PC-3 (cell line): ENCODE measurements at regions not wholly inside any gene's neighbourhood (a gene's known extent, or its start where the extent isn't known, plus 50 kb on each side); places are given as distances from the start of the nearest gene placed in this dataset.

Source experiments
- ATAC-seq: fragments of 200-7000 bp; cut with Tn5 transposase; 2 replicates; pipeline ENCODE4 v1.9.1; 2020; ENCODE audit warnings: mild to moderate bottlenecking, moderate library complexity
- BruUV-seq: library from RNA; stranded (reverse); fragments of 400-500 nt; replicated peaks from 2 replicates; lab custom pipeline; 2021; lab: Mats Ljungman, UMichigan
- CTCF ChIA-PET: fragments of 300-600 bp; sonication (Branson Sonifier 250); formaldehyde crosslinking; loops from one replicate; lab custom pipeline; 2022; ENCODE audit warnings: antibody characterized with exemption; lab: Charles Lee
- POLR2A ChIA-PET: fragments of 300-600 bp; sonication (Branson Sonifier 250); formaldehyde crosslinking; loops from one replicate; lab custom pipeline; 2022; ENCODE audit warnings: antibody characterized with exemption; ENCODE audit not compliant: unreplicated experiment; lab: Charles Lee
- DNase-seq: peaks from one replicate; pipeline ENCODE4 v3.0.0-alpha.2; 2015
- H2AFZ ChIP-seq: fragments of 300-600 bp; sonication (generic); 2 replicates; pipeline ENCODE4 v1.6.0; 2016; ENCODE audit warnings: antibody characterized with exemption, low read length
- H3F3A ChIP-seq: fragments of 300-600 bp; sonication (generic); one replicate; pipeline ENCODE4 v1.6.0; 2017; ENCODE audit warnings: antibody characterized with exemption, low read length, control low read depth, mild to moderate bottlenecking; ENCODE audit not compliant: unreplicated experiment
- H3K27ac ChIP-seq: fragments of 300-600 bp; sonication (generic); 2 replicates; pipeline ENCODE4 v1.5.1; 2016; ENCODE audit warnings: mild to moderate bottlenecking, low read length
- H3K27me3 ChIP-seq: fragments of 300-600 bp; sonication (generic); 2 replicates; pipeline ENCODE4 v1.6.1; 2016; ENCODE audit warnings: low read length, mixed read lengths
- H3K36me3 ChIP-seq: fragments of 300-600 bp; sonication (generic); 2 replicates; pipeline ENCODE4 v1.6.1; 2016; ENCODE audit warnings: low read depth, mixed run types, low read length, mixed read lengths
- H3K4me1 ChIP-seq: fragments of 300-600 bp; sonication (generic); 2 replicates; pipeline ENCODE4 v1.5.1; 2016; ENCODE audit warnings: low read length; ENCODE audit not compliant: insufficient read depth
- H3K4me2 ChIP-seq: fragments of 300-600 bp; sonication (generic); 2 replicates; pipeline ENCODE4 v1.6.0; 2016; ENCODE audit warnings: low read length
- H3K4me3 ChIP-seq: fragments of 300-600 bp; sonication (generic); 2 replicates; pipeline ENCODE4 v1.5.1; 2016; ENCODE audit warnings: mild to moderate bottlenecking, low read length, mixed read lengths
- H3K79me2 ChIP-seq: fragments of 300-600 bp; sonication (generic); 2 replicates; pipeline ENCODE4 v1.6.1; 2017; ENCODE audit warnings: low read length, mixed read lengths
- H3K9ac ChIP-seq: fragments of 300-600 bp; sonication (generic); 2 replicates; pipeline ENCODE4 v1.6.0; 2016; ENCODE audit warnings: mild to moderate bottlenecking, low read length
- H3K9me2 ChIP-seq: fragments of 300-600 bp; sonication (generic); replicated peaks from 2 replicates; pipeline ENCODE4 v1.6.1; 2016; ENCODE audit warnings: mixed run types, low read length, mixed read lengths
- H3K9me3 ChIP-seq: fragments of 300-600 bp; sonication (generic); 2 replicates; pipeline ENCODE4 v1.6.1; 2016; ENCODE audit warnings: low read length, mixed read lengths
- H4K20me1 ChIP-seq: fragments of 300-600 bp; sonication (generic); 2 replicates; pipeline ENCODE4 v1.6.1; 2016; ENCODE audit warnings: low read length, mixed read lengths
- EZH2 ChIP-seq: fragments of 300-600 bp; sonication (generic); IDR thresholded peaks from one replicate; pipeline ENCODE4 v1.6.1; 2017; ENCODE audit warnings: antibody characterized with exemption, mild to moderate bottlenecking, low read length; ENCODE audit not compliant: unreplicated experiment
- EZH2phosphoT487 ChIP-seq: fragments of 300-600 bp; sonication (generic); IDR thresholded peaks from 2 replicates; pipeline ENCODE4 v1.6.1; 2018; ENCODE audit warnings: mild to moderate bottlenecking, antibody characterized with exemption, low read length, borderline replicate concordance
- intact Hi-C: fragments of 100-400 bp; cut with micrococcal nuclease; formaldehyde crosslinking; loops from 2 replicates; pipeline ENCODE4 v1.9.0; 2023
- TF ChIP-seq, protein P1 (sequence below): fragments of 300-600 bp; sonication (generic); conservative IDR thresholded peaks from 2 replicates; pipeline ENCODE4 v1.5.1; 2017; ENCODE audit warnings: antibody characterized with exemption, low read depth, mild to moderate bottlenecking, low read length

DNA sequence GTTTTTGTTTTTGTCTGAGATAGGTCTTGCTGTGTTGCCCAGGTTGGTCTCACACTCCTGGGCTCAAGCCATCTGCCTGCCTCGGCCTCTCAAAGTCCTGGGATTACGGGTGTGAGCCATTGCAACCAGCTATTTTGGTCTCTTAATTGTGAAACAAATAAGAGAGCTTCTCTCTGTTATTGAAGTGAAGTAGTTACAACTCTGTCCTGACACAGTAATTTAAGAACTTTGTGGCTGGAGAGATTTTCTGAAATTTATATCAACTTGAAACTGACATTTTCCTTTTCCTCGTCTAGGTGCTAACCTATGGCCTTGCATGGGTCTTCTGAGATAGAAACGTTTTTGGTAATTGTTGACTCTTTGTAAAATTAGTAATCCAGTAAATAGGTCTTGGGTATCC, 122.1 kb upstream of the DOK5 start:
- intact Hi-C loops = no loop called here
- Histone ChIP-seq H3K79me2 (no peaks in the 10 kb centered on the region), H2AFZ (no peak overlapping the region), H4K20me1 (no peaks in the 10 kb centered on the region), H3K9me2 (no peaks in the 10 kb centered on the region), H3K27me3 (peaks cover 37% of the 10 kb centered on the region), H3K27ac (no peak overlapping the region), H3K4me1 (no peaks in the 10 kb centered on the region), H3K4me3 (no peak overlapping the region), H3K36me3 (no peaks in the 10 kb centered on the region), H3K9ac (no peak overlapping the region), H3F3A (no peaks in the 10 kb centered on the region), H3K9me3 (no peaks in the 10 kb centered on the region), H3K4me2 (no peak overlapping the region)
- ChIA-PET POLR2A (no interaction called here), CTCF (no interaction called here)
- DNase-seq (no peak), ATAC-seq (no peak)
- TF ChIP-seq, protein P1, sequence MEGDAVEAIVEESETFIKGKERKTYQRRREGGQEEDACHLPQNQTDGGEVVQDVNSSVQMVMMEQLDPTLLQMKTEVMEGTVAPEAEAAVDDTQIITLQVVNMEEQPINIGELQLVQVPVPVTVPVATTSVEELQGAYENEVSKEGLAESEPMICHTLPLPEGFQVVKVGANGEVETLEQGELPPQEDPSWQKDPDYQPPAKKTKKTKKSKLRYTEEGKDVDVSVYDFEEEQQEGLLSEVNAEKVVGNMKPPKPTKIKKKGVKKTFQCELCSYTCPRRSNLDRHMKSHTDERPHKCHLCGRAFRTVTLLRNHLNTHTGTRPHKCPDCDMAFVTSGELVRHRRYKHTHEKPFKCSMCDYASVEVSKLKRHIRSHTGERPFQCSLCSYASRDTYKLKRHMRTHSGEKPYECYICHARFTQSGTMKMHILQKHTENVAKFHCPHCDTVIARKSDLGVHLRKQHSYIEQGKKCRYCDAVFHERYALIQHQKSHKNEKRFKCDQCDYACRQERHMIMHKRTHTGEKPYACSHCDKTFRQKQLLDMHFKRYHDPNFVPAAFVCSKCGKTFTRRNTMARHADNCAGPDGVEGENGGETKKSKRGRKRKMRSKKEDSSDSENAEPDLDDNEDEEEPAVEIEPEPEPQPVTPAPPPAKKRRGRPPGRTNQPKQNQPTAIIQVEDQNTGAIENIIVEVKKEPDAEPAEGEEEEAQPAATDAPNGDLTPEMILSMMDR = no peak
- TF ChIP-seq EZH2 (no peak), EZH2phosphoT487 (no peak)
- BruUV-seq = no TSS peak

DNA sequence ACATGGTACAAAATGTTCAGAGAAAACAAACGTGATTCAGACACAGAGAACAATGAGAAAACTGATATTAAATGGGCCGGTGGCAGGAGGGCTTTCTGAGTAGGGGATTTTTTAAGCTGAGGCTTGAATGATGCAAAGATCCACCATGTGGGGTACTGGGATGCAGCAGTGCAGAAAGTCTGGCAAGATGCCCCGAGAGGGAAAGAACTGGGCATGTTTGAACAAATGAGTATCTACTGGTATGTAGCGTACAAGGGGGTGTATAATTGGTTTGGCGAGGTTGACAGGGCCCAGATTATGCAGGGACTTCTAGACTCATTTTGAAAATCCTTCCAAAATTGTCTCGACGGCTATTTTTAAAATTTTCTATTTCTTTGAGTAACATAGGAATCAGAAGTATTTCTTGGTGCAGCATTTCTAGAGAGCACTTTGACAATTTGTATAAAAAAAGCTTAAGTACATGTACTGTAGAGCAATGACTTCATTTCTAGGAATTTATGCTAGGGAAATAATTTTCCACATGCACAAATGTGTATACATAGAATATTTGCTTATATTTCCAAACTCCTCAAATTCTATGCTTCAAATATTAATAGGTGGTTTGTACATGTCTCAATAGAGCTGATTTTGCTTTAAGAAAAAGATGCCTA, 119.6 kb upstream of the DOK5 start:
- no peak for DNase-seq

DNA sequence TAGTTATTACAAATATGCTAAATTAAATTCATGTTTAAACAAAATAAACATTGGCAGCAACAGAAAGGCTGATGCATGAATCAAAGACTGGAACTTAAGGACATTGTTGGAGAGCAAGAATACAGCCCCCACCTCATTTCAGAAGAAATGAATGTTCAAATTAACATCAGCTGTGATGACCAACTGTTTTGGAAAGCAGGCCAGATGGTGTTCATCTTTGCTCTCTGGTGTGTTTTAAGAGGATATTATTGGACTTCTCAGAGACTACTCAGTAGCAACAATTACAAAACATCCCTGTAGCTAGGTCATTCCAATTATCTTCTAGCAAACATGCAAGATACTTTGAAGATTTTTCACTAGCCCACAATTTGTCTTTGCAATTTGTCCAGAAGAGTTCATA, 118.6 kb upstream of the DOK5 start:
- no peaks in the 10 kb centered on the region for H3F3A ChIP-seq
- H3K9me2 ChIP-seq = no peaks in the 10 kb centered on the region
- no peak overlapping the region for H3K27ac ChIP-seq
- no peak overlapping the region for H3K4me2 ChIP-seq
- H3K4me1 ChIP-seq = no peaks in the 10 kb centered on the region
- no peaks in the 10 kb centered on the region for H3K79me2 ChIP-seq
- no TSS peak for BruUV-seq
- CTCF ChIA-PET = no interaction called here
- H3K9ac ChIP-seq = no peak overlapping the region
- ATAC-seq (no peak), DNase-seq (no peak)
- no peak for TF ChIP-seq EZH2phosphoT487
- TF ChIP-seq EZH2 = no peak
- TF ChIP-seq, protein P1 = no peak
- intact Hi-C loops = no loop called here
- no peak overlapping the region for H3K4me3 ChIP-seq
- POLR2A ChIA-PET = no interaction called here
- H4K20me1 ChIP-seq = no peaks in the 10 kb centered on the region
- H2AFZ ChIP-seq = no peak overlapping the region
- H3K9me3 ChIP-seq = no peaks in the 10 kb centered on the region
- no peaks in the 10 kb centered on the region for H3K36me3 ChIP-seq
- H3K27me3 ChIP-seq = peaks cover 61% of the 10 kb centered on the region

More for the DNA sequence above, 119.6 kb upstream of the DOK5 start:
- H3K4me1 ChIP-seq = no peaks in the 10 kb centered on the region
- no peaks in the 10 kb centered on the region for H3K36me3 ChIP-seq
- ChIA-PET POLR2A (no interaction called here), CTCF (no interaction called here)
- no peak overlapping the region for H3K27ac ChIP-seq
- TF ChIP-seq EZH2phosphoT487 (no peak), EZH2 (no peak)
- TF ChIP-seq, protein P1 = no peak
- intact Hi-C loops = no loop called here
- BruUV-seq = no TSS peak
- H3K9me2 ChIP-seq = no peaks in the 10 kb centered on the region
- no peak overlapping the region for H2AFZ ChIP-seq
- H3K9ac ChIP-seq = no peak overlapping the region
- no peak overlapping the region for H3K4me3 ChIP-seq
- no peak for ATAC-seq
- H3F3A ChIP-seq = no peaks in the 10 kb centered on the region
- no peaks in the 10 kb centered on the region for H4K20me1 ChIP-seq
- peaks cover 52% of the 10 kb centered on the region for H3K27me3 ChIP-seq
- no peaks in the 10 kb centered on the region for H3K9me3 ChIP-seq
- no peaks in the 10 kb centered on the region for H3K79me2 ChIP-seq
- H3K4me2 ChIP-seq = no peak overlapping the region
